IMR-90 (cell line): ENCODE measurements at regions not wholly inside any gene's neighbourhood (a gene's known extent, or its start where the extent isn't known, plus 50 kb on each side); places are given as distances from the start of the nearest gene placed in this dataset.

ENCODE experiments used
- ATAC-seq: fragments of 200-7000 bp; cut with Tn5 transposase; 2 replicates; pipeline ENCODE4 v1.9.1; 2020; ENCODE audit warnings: low read depth, mild to moderate bottlenecking, moderate library complexity
- BruUV-seq: library from RNA; stranded (reverse); fragments of 400-500 nt; replicated peaks from 2 replicates; lab custom pipeline; 2021; lab: Mats Ljungman, UMichigan
- CTCF ChIA-PET: fragments of 300-600 bp; formaldehyde crosslinking; extraction: SDS; loops from one replicate; lab custom pipeline; 2021; ENCODE audit warnings: antibody characterized with exemption; lab: Yijun Ruan, JAX
- POLR2A ChIA-PET: fragments of 300-600 bp; sonication (Branson Sonifier 250); formaldehyde crosslinking; loops from one replicate; lab custom pipeline; 2022; ENCODE audit warnings: antibody characterized with exemption; ENCODE audit not compliant: unreplicated experiment; lab: Charles Lee
- DNase-seq: peaks from one replicate; pipeline ENCODE4 v3.0.0; 2013
- H2AFZ ChIP-seq: replicated peaks from 2 replicates; pipeline ENCODE3; 2013; ENCODE audit warnings: low read length, mild to moderate bottlenecking; ENCODE audit not compliant: poor library complexity
- H2AK5ac ChIP-seq: 2 replicates; pipeline ENCODE4 v1.6.1; 2013; ENCODE audit warnings: low read depth, low read length, inconsistent platforms
- H2AK9ac ChIP-seq: replicated peaks from 2 replicates; pipeline ENCODE3; 2013; ENCODE audit warnings: mild to moderate bottlenecking, low read depth, low read length, moderate library complexity; ENCODE audit not compliant: poor library complexity
- H2BK120ac ChIP-seq: 2 replicates; pipeline ENCODE4 v1.6.1; 2013; ENCODE audit warnings: low read depth, low read length, inconsistent platforms
- H2BK15ac ChIP-seq: 3 replicates; pipeline ENCODE4 v1.6.1; 2013; ENCODE audit warnings: low read depth, low read length, inconsistent platforms
- H2BK20ac ChIP-seq: 2 replicates; pipeline ENCODE4 v1.6.1; 2013; ENCODE audit warnings: low read depth, mild to moderate bottlenecking, inconsistent platforms, low read length, moderate library complexity
- H2BK5ac ChIP-seq: 2 replicates; pipeline ENCODE4 v1.6.1; 2013; ENCODE audit warnings: mild to moderate bottlenecking, low read depth, low read length, inconsistent platforms; ENCODE audit not compliant: poor library complexity, severe bottlenecking
- H3K14ac ChIP-seq: replicated peaks from 2 replicates; pipeline ENCODE4 v1.6.1; 2013; ENCODE audit warnings: low read depth, low read length, inconsistent platforms
- H3K18ac ChIP-seq: 2 replicates; pipeline ENCODE4 v1.6.1; 2013; ENCODE audit warnings: low read depth, low read length, control low read depth
- H3K23ac ChIP-seq: 2 replicates; pipeline ENCODE4 v1.6.1; 2013; ENCODE audit warnings: low read depth, low read length, inconsistent platforms
- H3K27ac ChIP-seq: 2 replicates; pipeline ENCODE4 v1.5.1; 2013; ENCODE audit warnings: mild to moderate bottlenecking, control low read depth, low read length; ENCODE audit not compliant: insufficient read depth
- H3K27me3 ChIP-seq: 2 replicates; pipeline ENCODE4 v1.6.1; 2013; ENCODE audit warnings: low read length; ENCODE audit not compliant: control insufficient read depth, insufficient read depth
- H3K36me3 ChIP-seq: 2 replicates; pipeline ENCODE4 v1.6.1; 2013; ENCODE audit warnings: low read length, mixed read lengths; ENCODE audit not compliant: control insufficient read depth, insufficient read depth
- H3K4ac ChIP-seq: 2 replicates; pipeline ENCODE4 v1.6.1; 2013; ENCODE audit warnings: low read depth, low read length, inconsistent platforms
- H3K4me1 ChIP-seq: 2 replicates; pipeline ENCODE4 v1.6.1; 2013; ENCODE audit warnings: low read length, mixed read lengths; ENCODE audit not compliant: control insufficient read depth, insufficient read depth
- H3K4me2 ChIP-seq: 2 replicates; pipeline ENCODE4 v1.6.1; 2013; ENCODE audit warnings: low read depth, mild to moderate bottlenecking, control low read depth, low read length, moderate library complexity
- H3K4me3 ChIP-seq: 2 replicates; pipeline ENCODE4 v1.5.1; 2013; ENCODE audit warnings: low read depth, mild to moderate bottlenecking, control low read depth, low read length, moderate library complexity; ENCODE audit not compliant: insufficient read depth
- H3K56ac ChIP-seq: 2 replicates; pipeline ENCODE4 v1.6.1; 2013; ENCODE audit warnings: low read length, inconsistent platforms; ENCODE audit not compliant: insufficient read depth; ENCODE audit errors: extremely low read depth
- H3K79me1 ChIP-seq, 2 experiments: 2 replicates each; pipeline ENCODE4 v1.6.1; 2013; ENCODE audit warnings: low read length in 2 of 2, inconsistent platforms in 1 of 2, low read depth in 1 of 2
- H3K9ac ChIP-seq: 2 replicates; pipeline ENCODE4 v1.6.1; 2013; ENCODE audit warnings: low read depth, low read length, control low read depth
- H3K9me1 ChIP-seq: 2 replicates; pipeline ENCODE4 v1.6.1; 2013; ENCODE audit warnings: low read length, inconsistent platforms; ENCODE audit not compliant: insufficient read depth
- H3K9me3 ChIP-seq: 2 replicates; pipeline ENCODE4 v1.6.1; 2013; ENCODE audit warnings: low read length; ENCODE audit not compliant: control insufficient read depth, insufficient read depth
- H4K20me1 ChIP-seq: 2 replicates; pipeline ENCODE4 v1.6.1; 2013; ENCODE audit warnings: low read length, inconsistent platforms; ENCODE audit not compliant: insufficient read depth
- H4K5ac ChIP-seq: 2 replicates; pipeline ENCODE4 v1.6.1; 2013; ENCODE audit warnings: mild to moderate bottlenecking, low read depth, low read length, control low read depth
- H4K8ac ChIP-seq, 2 experiments: 2 replicates each; pipeline ENCODE4 v1.6.1; 2013; ENCODE audit warnings: low read depth in 2 of 2, low read length in 2 of 2, control low read depth in 1 of 2, inconsistent platforms in 1 of 2
- H4K91ac ChIP-seq: 2 replicates; pipeline ENCODE4 v1.6.1; 2013; ENCODE audit warnings: low read depth, low read length, inconsistent platforms; ENCODE audit not compliant: insufficient read depth
- BHLHE40 ChIP-seq: fragments of 150-350 bp; IDR thresholded peaks from 2 replicates; pipeline ENCODE4 v1.6.1; 2016; ENCODE audit warnings: mild to moderate bottlenecking, low read depth, low read length
- CEBPB ChIP-seq: IDR thresholded peaks from 2 replicates; pipeline ENCODE4 v1.6.1; 2012; ENCODE audit warnings: low read depth, low read length, improper control_type of control experiment
- CHD1 ChIP-seq: IDR thresholded peaks from 2 replicates; pipeline ENCODE4 v1.6.1; 2012; ENCODE audit warnings: low read depth, low read length, improper control_type of control experiment
- FOS ChIP-seq: fragments of 150-350 bp; IDR thresholded peaks from 2 replicates; pipeline ENCODE4 v1.6.1; 2016; ENCODE audit warnings: low read depth, low read length
- MAFK ChIP-seq: IDR thresholded peaks from 2 replicates; pipeline ENCODE4 v1.6.1; 2012; ENCODE audit warnings: low read depth, low read length, improper control_type of control experiment
- MAZ ChIP-seq: IDR thresholded peaks from 2 replicates; pipeline ENCODE4 v1.6.1; 2012; ENCODE audit warnings: low read depth, mild to moderate bottlenecking, low read length, improper control_type of control experiment, moderate library complexity, borderline replicate concordance
- MXI1 ChIP-seq: IDR thresholded peaks from 2 replicates; pipeline ENCODE4 v1.6.1; 2012; ENCODE audit warnings: low read depth, mild to moderate bottlenecking, low read length, moderate library complexity, borderline replicate concordance
- NFE2L2 ChIP-seq: fragments of 150-350 bp; IDR thresholded peaks from 2 replicates; pipeline ENCODE4 v1.6.1; 2016; ENCODE audit warnings: low read depth, mild to moderate bottlenecking, low read length
- POLR2A ChIP-seq: IDR thresholded peaks from 2 replicates; pipeline ENCODE4 v1.6.1; 2012; ENCODE audit warnings: mild to moderate bottlenecking, low read depth, low read length
- RAD21 ChIP-seq: IDR thresholded peaks from 2 replicates; pipeline ENCODE4 v1.6.1; 2012; ENCODE audit warnings: low read length, improper control_type of control experiment
- RCOR1 ChIP-seq: IDR thresholded peaks from 2 replicates; pipeline ENCODE4 v1.6.1; 2012; ENCODE audit warnings: mild to moderate bottlenecking, low read length, improper control_type of control experiment; ENCODE audit not compliant: insufficient replicate concordance
- RFX5 ChIP-seq: IDR thresholded peaks from 2 replicates; pipeline ENCODE4 v1.8.0; 2012; ENCODE audit warnings: low read depth, mild to moderate bottlenecking, low read length, moderate library complexity
- SMC3 ChIP-seq: fragments of 150-350 bp; IDR thresholded peaks from 2 replicates; pipeline ENCODE4 v1.6.1; 2016; ENCODE audit warnings: low read depth, mild to moderate bottlenecking, antibody characterized with exemption, low read length, moderate library complexity
- WGBS, 2 experiments: methylation state at CpG; one replicate each; pipeline versions ENCODE4 v1.1.5 to v1.1.7; 2013; ENCODE audit warnings: missing lambda C conversion rate in 2 of 2; ENCODE audit not compliant: insufficient read length in 1 of 2; ENCODE audit errors: extremely low coverage in 2 of 2; 5-methylcytosine and 5-hydroxymethylcytosine counted together
- dilution Hi-C: fragments of 300-500 bp; cut with HindIII; formaldehyde crosslinking; loops from one replicate; pipeline ENCODE4 v1.14.3; 2018; ENCODE audit warnings: low sequenced_read_pairs; ENCODE audit not compliant: unreplicated experiment
- in situ Hi-C: fragments of 300-500 bp; cut with MboI; formaldehyde crosslinking; loops from 3 replicates; pipeline ENCODE4 v1.14.3; 2019; ENCODE audit warnings: low sequenced_read_pairs, inconsistent platforms, mixed read lengths
- intact Hi-C: fragments of 100-400 bp; cut with micrococcal nuclease; formaldehyde crosslinking; loops from 2 replicates; pipeline ENCODE4 v1.10.0; 2022
- TF ChIP-seq, protein P1 (sequence below): fragments of 150-350 bp; IDR thresholded peaks from 2 replicates; pipeline ENCODE4 v1.6.1; 2017; ENCODE audit warnings: mild to moderate bottlenecking, antibody characterized with exemption, low read length, low read depth
- TF ChIP-seq, protein P2 (sequence below): conservative IDR thresholded peaks from 2 replicates; pipeline ENCODE4 v1.5.1; 2012; ENCODE audit warnings: mild to moderate bottlenecking, low read depth, low read length, improper control_type of control experiment

DNA sequence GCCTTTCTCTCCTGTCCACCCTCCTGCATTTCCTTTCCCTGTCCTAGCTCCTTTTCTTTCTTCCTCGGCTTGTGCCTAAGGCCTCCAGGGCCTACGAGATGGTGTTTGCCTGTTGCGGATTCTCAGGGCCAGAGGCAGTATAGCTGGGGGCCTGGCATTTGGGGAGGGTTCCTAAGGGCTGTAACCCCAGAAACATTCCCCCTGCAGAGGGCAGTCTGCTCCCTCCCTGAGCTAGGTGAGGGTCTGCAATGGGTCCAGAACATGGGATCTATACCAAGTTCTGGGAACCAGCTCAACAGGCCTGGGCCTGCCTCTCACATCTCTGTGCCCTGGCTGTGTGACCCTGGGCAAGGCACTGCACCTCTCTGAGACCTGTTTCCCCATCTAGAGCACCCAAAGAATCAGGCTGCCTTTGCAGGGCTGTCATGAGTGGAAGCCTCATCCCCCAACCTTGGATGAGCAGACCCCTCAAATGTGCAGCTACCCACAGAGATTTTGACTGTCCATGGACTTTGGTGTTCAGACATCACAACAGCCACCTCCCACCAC lies 97.5 kb downstream of the GLI2 start:
- peaks cover 13% of the 10 kb centered on the region; the same call in 1 of the 2 replicates for H3K4me1 ChIP-seq
- no peak overlapping the region for H3K27ac ChIP-seq
- dilution Hi-C loops (no loop called here), intact Hi-C loops (no loop called here), in situ Hi-C loops (no loop called here)
- H3K9me1 ChIP-seq, result peaks cover 47% of the 10 kb centered on the region
- peaks cover 11% of the 10 kb centered on the region for H3K36me3 ChIP-seq
- H4K5ac ChIP-seq, result no peak overlapping the region
- H4K91ac ChIP-seq, result no peak overlapping the region
- no peak overlapping the region for H2BK20ac ChIP-seq
- no peaks in the 10 kb centered on the region for H3K27me3 ChIP-seq
- DNase-seq (no peak), ATAC-seq (no peak)
- no peak overlapping the region for H3K4me2 ChIP-seq
- H2BK5ac ChIP-seq, result no peak overlapping the region
- H3K9ac ChIP-seq, result no peak overlapping the region
- no TSS peak for BruUV-seq
- no peak overlapping the region for H3K14ac ChIP-seq
- TF ChIP-seq RCOR1, result no peak
- no peak for TF ChIP-seq NFE2L2
- TF ChIP-seq, protein P1, sequence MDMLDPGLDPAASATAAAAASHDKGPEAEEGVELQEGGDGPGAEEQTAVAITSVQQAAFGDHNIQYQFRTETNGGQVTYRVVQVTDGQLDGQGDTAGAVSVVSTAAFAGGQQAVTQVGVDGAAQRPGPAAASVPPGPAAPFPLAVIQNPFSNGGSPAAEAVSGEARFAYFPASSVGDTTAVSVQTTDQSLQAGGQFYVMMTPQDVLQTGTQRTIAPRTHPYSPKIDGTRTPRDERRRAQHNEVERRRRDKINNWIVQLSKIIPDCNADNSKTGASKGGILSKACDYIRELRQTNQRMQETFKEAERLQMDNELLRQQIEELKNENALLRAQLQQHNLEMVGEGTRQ, result no peak
- no peak for TF ChIP-seq CEBPB
- no peak for TF ChIP-seq POLR2A
- TF ChIP-seq BHLHE40, result no peak
- TF ChIP-seq RAD21, result no peak
- TF ChIP-seq SMC3, result no peak
- no peak for TF ChIP-seq FOS
- TF ChIP-seq, protein P2, sequence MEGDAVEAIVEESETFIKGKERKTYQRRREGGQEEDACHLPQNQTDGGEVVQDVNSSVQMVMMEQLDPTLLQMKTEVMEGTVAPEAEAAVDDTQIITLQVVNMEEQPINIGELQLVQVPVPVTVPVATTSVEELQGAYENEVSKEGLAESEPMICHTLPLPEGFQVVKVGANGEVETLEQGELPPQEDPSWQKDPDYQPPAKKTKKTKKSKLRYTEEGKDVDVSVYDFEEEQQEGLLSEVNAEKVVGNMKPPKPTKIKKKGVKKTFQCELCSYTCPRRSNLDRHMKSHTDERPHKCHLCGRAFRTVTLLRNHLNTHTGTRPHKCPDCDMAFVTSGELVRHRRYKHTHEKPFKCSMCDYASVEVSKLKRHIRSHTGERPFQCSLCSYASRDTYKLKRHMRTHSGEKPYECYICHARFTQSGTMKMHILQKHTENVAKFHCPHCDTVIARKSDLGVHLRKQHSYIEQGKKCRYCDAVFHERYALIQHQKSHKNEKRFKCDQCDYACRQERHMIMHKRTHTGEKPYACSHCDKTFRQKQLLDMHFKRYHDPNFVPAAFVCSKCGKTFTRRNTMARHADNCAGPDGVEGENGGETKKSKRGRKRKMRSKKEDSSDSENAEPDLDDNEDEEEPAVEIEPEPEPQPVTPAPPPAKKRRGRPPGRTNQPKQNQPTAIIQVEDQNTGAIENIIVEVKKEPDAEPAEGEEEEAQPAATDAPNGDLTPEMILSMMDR, result no peak
- TF ChIP-seq MAFK, result no peak
- TF ChIP-seq RFX5, result no peak
- TF ChIP-seq MXI1, result no peak
- no peak for TF ChIP-seq CHD1
- no peak for TF ChIP-seq MAZ
- H3K56ac ChIP-seq, result no peak overlapping the region
- H2AFZ ChIP-seq, result no peak overlapping the region
- no peak overlapping the region for H3K4ac ChIP-seq
- CTCF ChIA-PET, result interaction anchor here (0.8 kb wide), 1 partner anchor 14 kb away, joined by 3 read pairs; no protein-coding TSS in a partner anchor
- POLR2A ChIA-PET, result no interaction called here
- H4K8ac ChIP-seq, result no peak overlapping the region
- WGBS, 2 experiments, result no CpG with 5 or more reads among the region's 3 CpGs
- H3K79me1 ChIP-seq, result peaks cover 43 to 86% of the 10 kb centered on the region in 2 experiments
- no peak overlapping the region for H3K18ac ChIP-seq
- no peak overlapping the region for H2BK120ac ChIP-seq
- no peaks in the 10 kb centered on the region for H3K9me3 ChIP-seq
- no peak overlapping the region for H3K23ac ChIP-seq
- H2AK5ac ChIP-seq, result no peak overlapping the region
- no peak overlapping the region for H3K4me3 ChIP-seq
- peaks cover 77% of the 10 kb centered on the region for H4K20me1 ChIP-seq
- no peak overlapping the region for H2BK15ac ChIP-seq
- H2AK9ac ChIP-seq, result no peak overlapping the region
